Ramos (cell line): ENCODE measurements at regions not wholly inside any gene's neighbourhood (a gene's known extent, or its start where the extent isn't known, plus 50 kb on each side); places are given as distances from the start of the nearest gene placed in this dataset.

Experiments used
- in situ Hi-C: fragments of 300-500 bp; cut with MboI; formaldehyde crosslinking; loops from one replicate; pipeline ENCODE4 v1.14.3; 2022; ENCODE audit warnings: low sequenced_read_pairs; ENCODE audit not compliant: unreplicated experiment

DNA sequence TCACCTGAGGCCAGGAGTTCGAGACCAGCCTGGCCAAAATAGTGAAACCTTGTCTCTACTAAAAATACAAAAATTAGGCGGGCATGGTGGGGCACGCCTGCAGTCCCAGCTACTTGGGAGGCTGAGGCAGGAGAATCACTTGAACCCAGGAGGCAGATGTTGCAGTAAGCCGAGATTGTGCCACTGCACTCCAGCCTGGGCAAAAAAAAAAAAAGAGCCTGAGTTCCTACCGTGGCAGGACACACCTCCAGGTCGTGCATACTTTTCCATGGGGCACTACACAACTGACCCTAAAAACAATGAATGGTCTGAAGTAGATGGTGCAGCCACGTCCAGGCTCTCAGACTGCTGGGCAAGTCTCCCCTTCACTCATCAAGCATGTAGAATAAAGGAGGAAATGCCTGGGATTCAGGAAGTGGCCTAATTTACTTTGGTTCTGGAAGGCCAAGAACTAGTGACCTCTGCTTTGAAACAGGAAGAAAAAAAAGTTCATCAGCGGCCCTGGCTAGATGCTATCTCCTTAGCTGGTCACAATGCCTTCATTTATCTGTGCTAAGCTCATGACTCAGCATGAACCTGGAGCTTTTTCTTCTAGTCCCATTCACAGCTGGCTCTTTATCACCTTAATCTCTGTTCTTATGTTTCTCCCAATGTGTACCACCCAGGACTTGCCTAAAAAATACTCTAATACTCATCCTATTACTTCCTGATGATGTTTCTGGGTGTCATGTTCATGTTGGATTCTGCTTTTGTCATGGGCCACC is 55.8 kb upstream of the OR6J1 start:
- in situ Hi-C loops: loop anchor here (25.0 kb wide), 1 partner anchor 687 kb away; the partner anchor contains the start of gene CMTM5

DNA sequence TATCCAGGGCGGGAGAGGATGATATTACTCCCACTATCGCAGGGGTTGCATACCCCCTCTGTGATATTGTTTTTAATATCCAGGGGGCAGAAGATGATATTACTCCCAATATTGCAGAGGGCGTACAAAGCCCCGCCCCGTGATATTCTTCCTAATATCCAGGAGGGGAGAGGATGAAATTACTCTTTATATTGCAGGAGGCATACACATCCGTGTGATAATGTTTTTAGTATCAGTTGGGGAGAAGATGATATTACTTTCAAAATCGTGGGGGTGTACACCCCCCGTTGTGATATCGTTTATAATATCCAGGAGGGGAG is 52.9 kb upstream of the OXA1L start:
- in situ Hi-C loops: no loop called here

DNA sequence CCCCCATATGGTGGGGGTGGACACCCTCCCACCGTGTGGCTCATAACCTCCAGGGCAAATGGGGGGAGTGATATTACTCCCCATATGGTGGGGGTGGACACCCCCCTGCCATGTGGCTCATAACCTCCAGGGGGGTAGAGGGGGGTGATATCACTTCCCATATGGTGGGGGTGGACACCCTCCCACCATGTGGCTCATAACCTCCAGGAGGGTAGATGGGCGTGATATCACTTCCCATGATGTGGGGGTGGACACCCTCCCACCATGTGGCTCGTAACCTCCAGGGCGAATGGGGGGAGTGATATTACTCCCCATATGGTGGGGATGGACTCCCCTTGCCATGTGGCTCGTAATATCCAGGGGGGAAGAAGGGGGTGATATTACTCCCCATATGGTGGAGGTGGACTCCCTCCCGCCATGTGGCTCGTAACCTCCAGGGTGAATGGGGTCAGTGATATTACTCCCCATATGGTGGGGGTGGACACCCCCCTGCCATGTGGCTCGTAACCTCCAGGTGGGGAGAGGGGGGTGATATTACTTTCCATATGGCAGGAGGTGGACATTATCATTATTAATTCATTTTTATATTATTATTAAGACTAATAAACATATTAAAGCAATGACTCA is 51.2 kb upstream of the OXA1L start:
- in situ Hi-C loops: no loop called here

DNA sequence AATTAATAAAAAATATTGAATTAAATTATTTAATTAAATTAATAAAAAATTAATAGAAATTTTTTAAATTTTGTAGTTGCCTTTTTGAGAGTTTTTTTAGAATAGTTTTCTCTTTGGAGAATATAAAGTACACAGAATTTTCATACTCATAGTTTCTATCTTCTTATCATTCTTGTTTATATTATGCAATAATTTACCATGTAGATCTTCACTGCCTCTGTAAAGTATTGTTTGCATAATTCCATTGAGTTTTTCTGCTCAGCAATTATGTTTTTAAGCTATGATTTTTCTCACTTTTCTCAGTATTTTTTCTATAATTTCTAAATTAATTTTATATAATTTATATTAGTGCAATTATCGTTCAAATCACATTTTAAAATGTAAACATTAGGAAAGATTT is 50.6 kb upstream of the OXA1L start:
- in situ Hi-C loops: no loop called here
